ENCODE measurements at regions not wholly inside any gene's neighbourhood (a gene's known extent, or its start where the extent isn't known, plus 50 kb on each side); places are given as distances from the start of the nearest gene placed in this dataset.

DNA sequence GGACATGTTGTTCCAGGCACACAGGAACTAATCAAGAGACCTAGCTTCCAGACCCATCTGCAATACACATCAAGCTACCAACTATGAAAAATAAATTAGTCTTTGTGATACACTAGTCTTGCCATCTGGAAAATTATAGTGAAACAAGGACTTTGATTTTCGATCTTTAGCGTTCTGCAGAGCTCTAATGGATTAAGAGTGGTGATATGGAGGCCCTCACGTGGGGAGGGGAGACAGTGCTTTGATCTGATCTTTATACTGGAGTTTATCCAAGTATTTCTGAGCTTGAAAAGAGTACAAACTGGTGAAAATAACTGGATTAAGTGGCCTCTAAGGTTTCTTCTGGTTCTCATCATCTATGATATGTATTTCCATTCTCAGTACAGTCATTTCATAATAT is 273.4 kb upstream of the CDH7 start:
- Mint-ChIP-seq H3K27me3 (no peaks in the 10 kb centered on the region), H3K27ac (no peak overlapping the region), H3K36me3 (ENCODE audit: low read depth) (no peaks in the 10 kb centered on the region), H3K4me1 (no peaks in the 10 kb centered on the region), H3K9me3 (peaks cover 2% of the 10 kb centered on the region), H3K4me3 (no peak overlapping the region)
- POLR2A ChIA-PET, result no interaction called here
- CTCF ChIA-PET, result no interaction called here
- ATAC-seq (ENCODE audit: low read depth) (no peak), DNase-seq (no peak)
- TF ChIP-seq, protein P1, sequence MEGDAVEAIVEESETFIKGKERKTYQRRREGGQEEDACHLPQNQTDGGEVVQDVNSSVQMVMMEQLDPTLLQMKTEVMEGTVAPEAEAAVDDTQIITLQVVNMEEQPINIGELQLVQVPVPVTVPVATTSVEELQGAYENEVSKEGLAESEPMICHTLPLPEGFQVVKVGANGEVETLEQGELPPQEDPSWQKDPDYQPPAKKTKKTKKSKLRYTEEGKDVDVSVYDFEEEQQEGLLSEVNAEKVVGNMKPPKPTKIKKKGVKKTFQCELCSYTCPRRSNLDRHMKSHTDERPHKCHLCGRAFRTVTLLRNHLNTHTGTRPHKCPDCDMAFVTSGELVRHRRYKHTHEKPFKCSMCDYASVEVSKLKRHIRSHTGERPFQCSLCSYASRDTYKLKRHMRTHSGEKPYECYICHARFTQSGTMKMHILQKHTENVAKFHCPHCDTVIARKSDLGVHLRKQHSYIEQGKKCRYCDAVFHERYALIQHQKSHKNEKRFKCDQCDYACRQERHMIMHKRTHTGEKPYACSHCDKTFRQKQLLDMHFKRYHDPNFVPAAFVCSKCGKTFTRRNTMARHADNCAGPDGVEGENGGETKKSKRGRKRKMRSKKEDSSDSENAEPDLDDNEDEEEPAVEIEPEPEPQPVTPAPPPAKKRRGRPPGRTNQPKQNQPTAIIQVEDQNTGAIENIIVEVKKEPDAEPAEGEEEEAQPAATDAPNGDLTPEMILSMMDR (IDR thresholded peaks at IDR 0.05), result no peak
- intact Hi-C loops (cut with micrococcal nuclease), result no loop called here

DNA sequence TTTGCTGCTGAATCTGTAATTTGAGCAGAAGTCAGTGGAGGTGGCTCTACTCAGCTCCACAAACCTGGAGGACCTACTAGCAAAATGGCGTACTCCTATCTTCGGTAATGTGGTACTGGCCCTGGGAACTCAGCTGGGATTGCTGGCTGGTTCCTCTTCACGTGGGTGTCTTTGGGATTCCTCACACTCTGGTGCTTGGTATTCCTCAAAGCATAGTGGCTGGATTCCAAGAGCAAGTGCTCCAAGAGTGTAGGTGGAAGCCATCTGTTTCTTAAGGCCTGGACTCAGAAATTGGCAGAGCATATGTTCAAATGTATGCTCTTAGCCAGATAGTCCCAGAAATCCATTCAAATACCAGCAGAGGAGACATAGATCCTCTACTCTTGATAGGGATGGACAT is 281.9 kb upstream of the CDH7 start:
- CTCF ChIA-PET, result no interaction called here

DNA sequence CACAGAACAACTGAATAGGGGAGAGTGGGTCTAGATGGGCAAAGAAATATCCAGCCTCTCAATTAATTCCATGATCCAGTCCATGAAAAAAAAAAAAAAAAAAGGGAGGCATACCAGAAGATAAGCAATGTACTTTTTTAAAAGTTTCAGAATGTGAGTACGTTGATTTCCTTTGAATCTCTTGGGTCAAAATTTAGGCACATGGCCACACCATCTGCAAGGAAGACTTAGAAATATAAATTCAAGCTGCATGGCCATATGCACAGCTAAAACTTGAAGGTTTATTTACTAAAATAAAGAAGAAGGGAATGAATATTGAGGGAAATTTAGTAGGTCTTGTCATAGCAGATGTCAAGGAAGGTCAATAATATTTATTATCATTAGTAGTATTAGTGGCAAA is 286.5 kb upstream of the CDH7 start:
- TF ChIP-seq, protein P1 (IDR thresholded peaks at IDR 0.05), result no peak
- DNase-seq (no peak), ATAC-seq (ENCODE audit: low read depth) (no peak)
- ChIA-PET POLR2A (no interaction called here), CTCF (no interaction called here)
- H3K27me3 Mint-ChIP-seq, result no peaks in the 10 kb centered on the region
- H3K9me3 Mint-ChIP-seq, result peaks cover 4% of the 10 kb centered on the region
- no peaks in the 10 kb centered on the region for H3K36me3 Mint-ChIP-seq (ENCODE audit: low read depth)
- no peak overlapping the region for H3K4me3 Mint-ChIP-seq
- H3K27ac Mint-ChIP-seq, result no peak overlapping the region
- intact Hi-C loops (cut with micrococcal nuclease), result no loop called here
- H3K4me1 Mint-ChIP-seq, result no peaks in the 10 kb centered on the region

More for the DNA sequence above, 281.9 kb upstream of the CDH7 start:
- no peak for DNase-seq
- no peak for ATAC-seq (ENCODE audit: low read depth)
- H3K36me3 Mint-ChIP-seq (ENCODE audit: low read depth), result no peaks in the 10 kb centered on the region
- H3K27me3 Mint-ChIP-seq, result no peaks in the 10 kb centered on the region
- intact Hi-C loops (cut with micrococcal nuclease), result no loop called here
- H3K27ac Mint-ChIP-seq, result no peak overlapping the region
- no peaks in the 10 kb centered on the region for H3K4me1 Mint-ChIP-seq
- POLR2A ChIA-PET, result no interaction called here
- H3K9me3 Mint-ChIP-seq, result no peaks in the 10 kb centered on the region
- no peak overlapping the region for H3K4me3 Mint-ChIP-seq
- TF ChIP-seq, protein P1 (IDR thresholded peaks at IDR 0.05), result no peak

DNA sequence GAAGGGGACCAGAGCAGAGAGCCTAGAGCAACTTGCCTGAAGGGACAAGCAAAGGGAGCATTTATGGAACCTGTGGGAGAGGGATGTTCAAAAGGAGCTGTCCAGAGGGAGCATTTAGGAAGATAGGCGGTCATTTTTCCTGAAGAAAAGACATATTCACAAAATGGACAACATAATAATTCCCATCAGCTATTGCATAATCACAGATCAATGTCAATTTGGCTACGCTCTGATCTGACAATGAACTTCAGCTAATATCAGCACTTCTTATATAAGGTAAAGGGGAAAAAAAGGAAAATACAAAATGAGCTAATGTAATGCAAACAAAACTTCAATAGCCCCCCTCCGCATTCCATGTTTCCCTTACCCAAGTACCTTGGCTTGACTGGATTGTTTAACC is 291.1 kb upstream of the CDH7 start:
- CTCF ChIA-PET, result no interaction called here
- ATAC-seq (ENCODE audit: low read depth), result no peak
- peaks cover 4% of the 10 kb centered on the region for H3K9me3 Mint-ChIP-seq
- DNase-seq, result no peak
- no peaks in the 10 kb centered on the region for H3K4me1 Mint-ChIP-seq
- TF ChIP-seq, protein P1 (IDR thresholded peaks at IDR 0.05), result no peak
- H3K36me3 Mint-ChIP-seq (ENCODE audit: low read depth), result no peaks in the 10 kb centered on the region
- no peak overlapping the region for H3K4me3 Mint-ChIP-seq
- no peak overlapping the region for H3K27ac Mint-ChIP-seq
- POLR2A ChIA-PET, result no interaction called here
- H3K27me3 Mint-ChIP-seq, result no peaks in the 10 kb centered on the region
- intact Hi-C loops (cut with micrococcal nuclease), result no loop called here

DNA sequence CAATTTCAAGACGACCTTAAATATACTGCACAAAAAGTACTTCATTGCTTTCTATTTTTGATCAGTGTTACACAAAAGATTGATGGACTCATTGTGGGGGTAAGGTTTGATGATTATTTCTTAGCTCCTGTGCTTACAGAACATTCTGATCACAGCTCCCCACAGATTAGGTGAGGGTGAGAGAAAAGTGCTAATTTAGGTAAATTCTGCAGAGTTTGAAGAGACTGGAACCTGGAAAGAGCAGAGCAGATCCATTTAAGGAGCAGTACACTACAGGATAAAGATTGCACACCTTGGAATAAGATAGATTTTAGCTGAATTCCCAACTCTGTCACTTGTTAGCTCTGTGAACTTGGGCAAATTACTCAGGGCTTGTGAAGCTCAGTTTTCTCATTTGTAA is 291.9 kb upstream of the CDH7 start:
- Mint-ChIP-seq H3K27me3 (no peaks in the 10 kb centered on the region), H3K27ac (no peak overlapping the region), H3K9me3 (peaks cover 4% of the 10 kb centered on the region), H3K4me3 (no peak overlapping the region), H3K36me3 (ENCODE audit: low read depth) (no peaks in the 10 kb centered on the region), H3K4me1 (no peaks in the 10 kb centered on the region)
- ATAC-seq (ENCODE audit: low read depth) (no peak), DNase-seq (no peak)
- TF ChIP-seq, protein P1 (IDR thresholded peaks at IDR 0.05), result no peak
- intact Hi-C loops (cut with micrococcal nuclease), result no loop called here
- ChIA-PET POLR2A (no interaction called here), CTCF (no interaction called here)
